Urinary bladder (tissue), 3 donors: ENCODE measurements at regions not wholly inside any gene's neighbourhood (a gene's known extent, or its start where the extent isn't known, plus 50 kb on each side); places are given as distances from the start of the nearest gene placed in this dataset.
"Not testable (repeated sequence)": the region's sequence is repeated elsewhere in the genome, so short reads cannot be mapped to it uniquely, and the experiment has no call there.

Experiments used
- DNase-seq: peaks from one replicate; pipeline ENCODE4 v3.0.0-alpha.2; 2015; ENCODE audit errors: extremely low spot score
- H3K27ac ChIP-seq: one replicate; pipeline ENCODE4 v1.5.1; 2013; ENCODE audit warnings: low read depth, mild to moderate bottlenecking, moderate library complexity
- H3K36me3 ChIP-seq: one replicate; pipeline ENCODE4 v1.6.1; 2013; ENCODE audit warnings: mild to moderate bottlenecking, moderate library complexity; ENCODE audit not compliant: insufficient read depth
- H3K4me1 ChIP-seq: one replicate; pipeline ENCODE4 v1.6.1; 2013; ENCODE audit warnings: mild to moderate bottlenecking, moderate library complexity; ENCODE audit not compliant: insufficient read depth
- H3K4me3 ChIP-seq: one replicate; pipeline ENCODE4 v1.5.1; 2013; ENCODE audit warnings: low read depth, low read length
- WGBS: extraction: QIAGEN DNeasy Blood & Tissue Kit; methylation state at CpG from one replicate; pipeline ENCODE4 v1.1.7; 2013; 5-methylcytosine and 5-hydroxymethylcytosine counted together
- donor health status: healthy with polysubstance abuse.
- donor health status: healthy.

DNA sequence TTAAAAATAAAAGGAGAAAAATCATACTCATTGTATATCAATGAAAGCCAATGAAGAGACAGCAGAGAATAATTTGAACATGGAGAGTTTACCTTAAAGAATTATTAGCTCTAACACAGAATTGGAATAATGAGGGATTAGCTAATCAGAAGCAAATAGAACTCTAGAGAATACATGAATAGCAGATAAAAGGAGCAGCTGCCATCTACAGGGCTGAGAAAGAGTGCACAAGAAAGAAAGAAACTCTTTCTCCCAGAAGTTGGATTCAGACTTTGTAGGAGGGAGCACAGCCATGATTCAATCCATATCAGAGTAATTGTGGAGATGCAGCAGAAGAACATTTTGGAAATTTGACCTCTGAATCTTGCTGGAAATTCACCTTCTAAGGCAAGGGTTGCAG is 1171.2 kb downstream of the PLA2G4A start:
- no peak overlapping the region for H3K27ac ChIP-seq
- no peak for DNase-seq

DNA sequence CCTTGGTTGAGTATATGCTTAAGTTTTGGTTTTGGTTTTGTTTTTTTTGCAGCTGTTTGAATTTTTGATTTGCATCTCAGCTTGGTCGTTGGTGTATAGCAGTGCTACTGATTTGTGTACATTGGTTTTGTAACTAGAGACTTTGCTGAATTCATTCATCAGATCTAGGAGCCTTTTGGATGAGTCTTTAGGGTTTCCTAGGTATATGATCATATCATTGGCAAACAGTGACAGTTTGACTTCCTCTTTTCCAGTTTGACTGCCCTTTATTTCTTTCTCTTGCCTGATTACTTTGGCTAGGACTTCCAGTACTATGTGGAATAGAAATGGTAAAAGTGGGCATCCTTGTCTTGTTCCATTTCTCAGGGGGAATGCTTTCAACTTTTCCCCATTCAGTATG is 1174.9 kb downstream of the PLA2G4A start:
- WGBS, result 79% methylated on average over 1 of the region's 1 CpG

More for the DNA sequence above, 1171.2 kb downstream of the PLA2G4A start:
- Histone ChIP-seq H3K36me3 (no peaks in the 10 kb centered on the region), H3K4me3 (no peak overlapping the region), H3K4me1 (no peaks in the 10 kb centered on the region)

DNA sequence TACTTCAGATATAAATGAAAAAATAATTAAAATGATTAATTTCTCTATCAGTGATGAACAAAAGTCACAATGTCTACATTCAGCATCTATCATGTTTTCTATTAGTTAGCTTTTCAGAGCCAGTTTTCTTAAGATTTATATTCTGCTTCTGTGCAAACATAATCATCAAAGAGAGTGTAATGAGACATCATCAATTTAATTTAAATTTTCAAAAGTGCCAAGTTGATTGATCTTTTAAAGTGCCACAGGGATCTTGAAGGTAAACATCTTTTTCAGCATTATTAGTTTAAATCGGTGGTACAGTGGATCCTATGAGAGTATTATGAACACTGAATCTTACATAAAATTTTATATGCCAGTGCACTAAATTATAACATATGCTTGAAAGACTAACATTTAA is 1176.1 kb downstream of the PLA2G4A start:
- Histone ChIP-seq H3K36me3 (no peaks in the 10 kb centered on the region), H3K27ac (no peak overlapping the region), H3K4me1 (no peaks in the 10 kb centered on the region), H3K4me3 (no peak overlapping the region)
- DNase-seq, result no peak
- WGBS, result 76% methylated on average over 1 of the region's 1 CpG

More for the DNA sequence above, 1174.9 kb downstream of the PLA2G4A start:
- H3K27ac ChIP-seq, DNase-seq, H3K36me3 ChIP-seq, H3K4me3 ChIP-seq, H3K4me1 ChIP-seq: not testable (repeated sequence)

DNA sequence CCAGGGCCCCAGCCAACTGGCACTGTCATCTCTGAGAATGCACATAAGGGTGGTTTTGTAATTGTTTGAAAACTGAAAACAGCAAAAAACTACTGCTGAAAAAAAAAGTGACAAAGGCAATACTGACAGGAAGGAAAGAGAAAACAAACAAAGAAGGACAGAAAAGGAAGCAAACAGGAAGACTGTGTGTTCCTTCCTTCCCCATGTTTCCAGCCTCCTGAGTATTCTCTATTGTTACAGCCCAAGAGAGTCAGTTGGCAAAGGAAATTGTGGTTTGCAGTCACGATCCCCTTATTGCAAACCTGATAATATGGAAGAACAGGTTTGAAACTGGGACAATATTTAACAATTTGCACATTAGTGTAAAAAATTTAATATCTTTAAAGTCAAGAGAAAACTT is 1177.6 kb downstream of the PLA2G4A start:
- H3K4me3 ChIP-seq, result no peak overlapping the region
- WGBS, result 80% methylated on average over 1 of the region's 1 CpG
- no peaks in the 10 kb centered on the region for H3K36me3 ChIP-seq
- no peaks in the 10 kb centered on the region for H3K4me1 ChIP-seq
- no peak overlapping the region for H3K27ac ChIP-seq
- DNase-seq, result no peak

DNA sequence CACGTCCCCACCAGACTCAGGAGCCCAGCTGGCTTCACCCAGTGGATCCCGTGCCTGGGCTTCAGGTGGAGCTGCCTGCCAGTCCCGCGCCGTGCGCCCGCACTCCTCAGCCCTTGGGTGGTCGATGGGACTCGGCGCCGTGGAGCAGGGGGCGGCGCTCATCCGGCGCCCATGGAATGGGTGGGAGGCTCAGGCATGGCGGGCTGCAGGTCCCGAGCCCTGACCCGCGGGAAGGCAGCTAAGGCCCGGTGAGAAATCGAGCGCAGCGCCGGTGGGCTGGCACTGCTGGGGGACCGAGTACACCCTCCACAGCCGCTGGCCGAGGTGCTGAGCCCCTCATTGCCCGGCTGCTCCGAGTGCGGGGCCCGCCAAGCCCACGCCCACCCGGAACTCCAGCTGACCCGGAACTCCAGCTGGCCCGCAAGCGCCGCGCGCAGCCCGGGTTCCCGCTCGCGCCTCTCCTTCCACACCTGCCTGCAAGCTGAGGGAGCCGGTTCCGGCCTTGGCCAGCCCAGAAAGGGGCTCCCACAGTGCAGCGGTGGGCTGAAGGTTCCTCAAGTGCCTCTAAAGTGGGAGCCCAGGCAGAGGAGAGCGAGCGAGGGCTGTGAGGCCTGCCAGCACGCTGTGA is 1184.6 kb downstream of the PLA2G4A start:
- not testable (repeated sequence) for H3K36me3 ChIP-seq, H3K4me3 ChIP-seq, H3K4me1 ChIP-seq, H3K27ac ChIP-seq, DNase-seq
- WGBS, result 97% methylated on average over 49 of the region's 49 CpGs

DNA sequence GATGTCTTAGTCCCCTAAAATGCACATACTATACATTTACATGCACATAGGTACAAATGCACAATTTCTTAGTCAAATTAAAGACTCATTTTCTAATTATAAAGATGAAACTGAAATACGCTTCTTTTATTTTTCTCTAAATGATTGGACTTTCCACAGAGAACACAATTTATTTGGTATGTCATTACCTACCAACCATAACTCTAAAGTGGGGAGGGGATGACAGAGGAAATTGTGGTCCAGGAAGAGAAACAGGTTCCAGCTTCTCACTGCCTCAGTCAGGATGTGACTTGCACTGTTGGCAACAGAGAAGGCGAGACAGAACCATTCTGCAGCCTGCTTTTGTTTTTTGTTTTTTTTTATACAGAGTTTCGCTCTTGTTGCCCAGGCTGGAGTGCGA is 1189.2 kb downstream of the PLA2G4A start:
- no peak overlapping the region for H3K4me3 ChIP-seq
- no peak for DNase-seq
- H3K4me1 ChIP-seq, result no peaks in the 10 kb centered on the region
- no peaks in the 10 kb centered on the region for H3K36me3 ChIP-seq
- H3K27ac ChIP-seq, result no peak overlapping the region
- WGBS, result 95% methylated on average over 4 of the region's 4 CpGs

DNA sequence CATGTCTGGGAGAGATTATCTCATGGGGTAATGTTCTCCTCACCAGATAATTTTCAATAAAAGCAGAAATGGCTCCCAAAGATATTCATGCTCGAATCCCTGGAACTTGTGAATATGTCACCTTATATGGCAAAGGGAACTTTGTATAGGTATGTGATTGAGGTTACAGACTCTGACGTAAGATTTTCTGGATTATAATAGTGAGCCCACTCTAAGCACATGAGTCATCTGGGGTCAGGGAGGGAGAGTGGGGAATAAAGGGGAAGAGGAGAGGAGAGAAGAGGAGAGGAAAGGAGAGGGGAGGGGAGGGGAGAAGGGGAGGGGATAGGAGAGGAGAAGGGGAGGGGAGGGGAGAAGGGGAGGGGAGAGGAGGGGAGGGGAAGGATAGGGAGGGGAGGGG is 1193.9 kb downstream of the PLA2G4A start:
- no peak overlapping the region for H3K27ac ChIP-seq
- no peak overlapping the region for H3K4me3 ChIP-seq
- 85% methylated on average over 2 of the region's 2 CpGs for WGBS
- no peaks in the 10 kb centered on the region for H3K36me3 ChIP-seq
- no peaks in the 10 kb centered on the region for H3K4me1 ChIP-seq
- DNase-seq, result no peak

DNA sequence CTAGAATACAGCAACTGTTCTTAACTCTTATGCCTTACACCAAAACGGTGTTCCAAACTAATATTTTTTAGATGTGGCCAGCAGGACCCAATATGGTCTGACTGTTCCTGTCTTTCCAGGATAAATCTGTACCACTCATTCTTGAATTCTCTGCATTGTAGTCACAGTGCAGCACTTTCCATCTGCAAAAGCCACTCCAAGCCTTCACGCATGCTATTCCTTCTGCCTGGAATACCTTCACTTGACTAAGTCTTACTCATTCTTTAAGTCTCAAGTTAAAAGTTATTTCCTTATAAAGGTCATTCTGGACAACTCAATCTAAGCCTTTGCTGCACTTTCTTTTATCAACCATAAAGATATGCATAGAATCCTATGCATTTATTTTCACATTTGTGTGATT is 1194.5 kb downstream of the PLA2G4A start:
- DNase-seq, result no peak
- WGBS, result 98% methylated on average over 2 of the region's 2 CpGs
- Histone ChIP-seq H3K36me3 (no peaks in the 10 kb centered on the region), H3K27ac (no peak overlapping the region), H3K4me3 (no peak overlapping the region), H3K4me1 (no peaks in the 10 kb centered on the region)

DNA sequence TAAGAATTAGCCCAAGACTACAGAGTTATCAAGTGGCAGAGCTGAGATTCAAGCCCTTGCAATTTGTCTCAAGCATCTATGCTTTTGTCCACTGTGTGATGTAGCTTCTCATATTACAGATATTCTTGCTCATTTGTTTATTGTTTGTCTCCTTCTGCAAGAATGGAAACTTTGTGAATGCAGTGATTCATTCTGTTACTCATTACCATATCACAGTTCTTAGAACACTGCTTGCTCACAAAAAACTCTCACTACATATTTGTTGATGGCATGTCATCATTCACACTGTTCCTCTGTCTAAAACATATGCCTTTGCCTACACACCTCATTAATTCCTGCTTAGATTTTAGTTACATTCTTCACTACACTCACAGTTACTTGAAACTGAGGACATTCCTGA is 1198.9 kb downstream of the PLA2G4A start:
- H3K4me3 ChIP-seq, result no peak overlapping the region
- H3K27ac ChIP-seq, result no peak overlapping the region
- no peak for DNase-seq
- no peaks in the 10 kb centered on the region for H3K4me1 ChIP-seq
- H3K36me3 ChIP-seq, result no peaks in the 10 kb centered on the region

DNA sequence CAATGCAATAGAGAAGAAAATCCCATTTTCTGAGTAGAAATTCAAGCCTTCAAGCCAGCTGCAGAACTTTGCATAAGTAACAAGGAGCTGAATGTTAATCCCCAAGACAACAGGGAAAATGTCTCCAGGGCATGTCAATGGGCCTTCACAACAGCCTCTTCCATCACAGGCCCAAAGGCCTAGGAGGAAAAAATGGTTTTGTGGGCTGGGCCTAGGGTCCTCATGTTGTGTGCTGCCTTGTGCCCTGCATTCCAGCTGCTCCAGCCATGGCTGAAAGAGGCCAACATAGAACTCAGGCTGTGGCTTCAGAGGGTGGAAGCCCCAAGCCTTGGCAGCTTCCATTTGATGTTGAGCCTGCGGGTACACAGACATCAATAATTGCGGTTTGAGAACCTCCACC is 1208.8 kb downstream of the PLA2G4A start:
- H3K36me3 ChIP-seq, H3K4me1 ChIP-seq, H3K27ac ChIP-seq, DNase-seq, H3K4me3 ChIP-seq: not testable (repeated sequence)
- WGBS, result 78% methylated on average over 2 of the region's 2 CpGs

DNA sequence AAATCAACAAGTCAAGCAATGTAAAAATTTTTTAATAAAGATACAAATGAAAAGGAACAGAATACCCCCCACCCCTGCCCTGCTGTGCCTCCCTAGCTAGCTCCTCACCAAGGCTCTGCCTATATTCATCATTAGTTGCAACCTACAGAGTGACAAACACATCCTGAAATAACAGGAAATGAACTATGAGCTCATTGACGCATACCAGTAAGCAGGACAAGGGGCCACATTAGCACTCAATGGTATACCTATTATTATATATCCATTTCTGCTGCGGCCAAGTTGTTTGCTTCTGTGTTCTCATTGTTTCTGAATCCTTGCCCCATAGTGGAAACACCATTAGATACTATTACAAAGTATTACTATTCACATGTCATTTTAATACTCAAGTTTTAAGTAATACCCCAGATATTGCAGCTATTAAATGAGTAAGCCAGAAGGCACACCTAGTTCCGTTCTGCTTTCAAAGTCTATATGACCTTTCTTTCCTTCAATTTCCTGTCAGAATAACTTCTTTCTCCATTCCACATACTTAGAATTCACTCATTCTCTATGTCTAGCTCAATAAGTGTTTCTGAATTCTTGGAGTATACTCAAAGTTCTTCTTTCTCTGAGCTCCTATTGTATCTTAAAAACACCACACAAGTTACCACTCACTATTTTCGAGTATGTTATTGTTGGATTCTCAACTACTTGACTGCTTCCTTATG is 1214.9 kb downstream of the PLA2G4A start:
- no peaks in the 10 kb centered on the region for H3K36me3 ChIP-seq
- no peak for DNase-seq
- 81% methylated on average over 4 of the region's 4 CpGs for WGBS
- no peak overlapping the region for H3K27ac ChIP-seq
- H3K4me1 ChIP-seq, result no peaks in the 10 kb centered on the region
- no peak overlapping the region for H3K4me3 ChIP-seq

DNA sequence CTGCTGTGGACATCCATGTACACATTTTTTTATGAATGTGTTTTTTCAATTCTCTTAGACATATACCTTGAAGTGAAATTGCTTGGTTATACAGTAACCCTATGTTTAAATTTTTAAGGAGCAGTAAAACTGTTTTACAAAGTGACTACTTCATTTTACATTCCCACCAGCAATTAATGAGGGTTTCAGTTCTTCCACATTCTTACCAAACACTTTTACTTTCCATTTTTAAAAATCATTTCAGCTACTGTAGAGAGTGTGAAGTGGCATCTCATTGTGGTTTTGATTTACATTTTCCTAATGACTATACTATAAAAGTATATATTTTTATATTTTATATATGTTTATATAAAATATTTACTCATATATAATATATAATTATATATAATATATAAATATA is 1221.5 kb downstream of the PLA2G4A start:
- H3K4me3 ChIP-seq, result no peak overlapping the region
- H3K4me1 ChIP-seq, result no peaks in the 10 kb centered on the region
- no peak overlapping the region for H3K27ac ChIP-seq
- no peak for DNase-seq
- no peaks in the 10 kb centered on the region for H3K36me3 ChIP-seq

DNA sequence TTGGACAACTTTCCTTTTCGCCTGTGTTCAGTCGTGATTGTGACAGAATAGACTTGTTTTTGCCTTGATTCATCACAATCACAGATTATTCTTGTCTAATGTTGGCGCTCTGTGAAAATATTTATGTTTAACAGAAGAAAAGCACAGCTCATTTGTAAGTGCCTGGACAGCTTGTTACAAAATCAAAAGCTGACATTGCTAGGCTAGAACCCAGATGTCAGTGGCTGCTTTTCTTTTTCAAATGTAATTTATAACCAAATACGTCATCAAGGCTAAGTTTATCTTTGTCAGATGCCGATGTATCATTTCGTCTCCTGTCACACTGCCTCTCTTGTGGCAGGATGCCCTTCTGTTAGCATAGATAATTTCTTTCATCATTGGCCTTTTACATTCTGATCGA is 1227.3 kb downstream of the PLA2G4A start:
- Histone ChIP-seq H3K4me3 (no peak overlapping the region), H3K4me1 (no peaks in the 10 kb centered on the region), H3K36me3 (no peaks in the 10 kb centered on the region), H3K27ac (no peak overlapping the region)
- no peak for DNase-seq
- 23% methylated on average over 7 of the region's 7 CpGs for WGBS

DNA sequence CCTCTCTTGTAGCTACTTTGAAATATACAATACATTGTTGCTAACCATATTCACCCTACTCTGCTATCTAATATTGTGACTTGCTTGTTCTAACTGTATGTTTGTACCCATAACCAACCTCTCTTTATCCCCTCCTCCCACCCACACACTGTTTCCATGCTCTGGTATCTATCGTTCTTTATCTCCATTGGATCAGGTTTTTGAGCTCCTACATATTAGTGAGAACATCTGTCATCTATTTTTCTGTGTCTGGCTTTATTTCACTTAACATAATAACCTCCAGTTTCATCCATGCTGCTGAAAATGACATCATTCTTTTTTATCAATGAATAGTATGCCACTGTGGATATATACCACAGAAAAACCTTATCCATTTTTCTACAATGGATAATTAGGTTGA is 1230.1 kb downstream of the PLA2G4A start:
- WGBS, result 59% methylated on average over 1 of the region's 1 CpG
- H3K36me3 ChIP-seq, result no peaks in the 10 kb centered on the region
- DNase-seq, result no peak
- no peak overlapping the region for H3K4me3 ChIP-seq
- no peak overlapping the region for H3K27ac ChIP-seq
- no peaks in the 10 kb centered on the region for H3K4me1 ChIP-seq

DNA sequence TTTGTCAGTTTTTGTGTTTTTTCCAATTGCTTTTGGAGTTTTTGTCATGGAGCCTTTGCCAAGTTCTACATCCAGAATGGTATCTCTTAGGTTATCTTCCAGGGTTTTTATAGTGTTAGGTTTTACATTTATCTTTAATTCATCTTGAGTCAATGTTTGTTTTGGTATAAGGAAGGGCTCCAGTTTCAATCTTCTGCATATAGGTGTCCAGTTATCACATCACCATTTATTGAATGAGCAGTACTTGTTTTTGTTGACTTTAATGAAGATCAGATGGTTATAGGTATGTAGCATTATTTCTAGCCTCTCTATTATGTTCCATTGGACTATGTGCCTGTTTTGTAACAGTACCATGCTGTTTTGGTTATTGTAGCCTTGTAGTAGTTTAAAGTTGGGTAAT is 1233.1 kb downstream of the PLA2G4A start:
- H3K27ac ChIP-seq, result no peak overlapping the region
- H3K36me3 ChIP-seq, result no peaks in the 10 kb centered on the region
- DNase-seq, result no peak
- no peak overlapping the region for H3K4me3 ChIP-seq
- no peaks in the 10 kb centered on the region for H3K4me1 ChIP-seq
